ENCODE measurements at regions not wholly inside any gene's neighbourhood (a gene's known extent, or its start where the extent isn't known, plus 50 kb on each side); places are given as distances from the start of the nearest gene placed in this dataset.
A peak's percentile ranks its signal among the peaks of the same experiment; 100 is the strongest.

- ChIA-PET CTCF (ENCODE audit: low intra/inter-chr PET ratio) (no interaction called here), POLR2A (no interaction called here)
- H3K27ac ChIP-seq (ENCODE audit: extremely low read depth, low read depth, low read length) = no peak overlapping the region
- H3K4me3 ChIP-seq = no peak overlapping the region
- H3K79me2 ChIP-seq (ENCODE audit: control insufficient read depth, insufficient read depth, low read length) = no peaks in the 10 kb centered on the region
- no peak overlapping the region for H3K4me2 ChIP-seq (ENCODE audit: insufficient read depth, low read length)
- FAIRE-seq (no peak), ATAC-seq (no peak), DNase-seq (ENCODE audit: extremely low read depth in 1 of 4, low spot score in 3 of 4) (no peak)
- in situ Hi-C loops (cut with MboI) (no loop called here), intact Hi-C loops (cut with micrococcal nuclease) (no loop called here)
- WGBS (ENCODE audit: insufficient coverage, low coverage, missing lambda C conversion rate) = 3% methylated on average over 2 of the region's 2 CpGs
- no peaks in the 10 kb centered on the region for H3K4me1 ChIP-seq (replicated peaks in 1 of 2; ENCODE audit: control insufficient read depth in 2 of 2, insufficient read depth in 2 of 2, low read length in 2 of 2)
- H3K9ac ChIP-seq (ENCODE audit: insufficient read depth in 1 of 2, low read depth in 2 of 2, low read length in 2 of 2) = no peak overlapping the region
- no peak overlapping the region for H2AFZ ChIP-seq (ENCODE audit: low read depth, low read length)
- no peaks in the 10 kb centered on the region for H3K27me3 ChIP-seq (ENCODE audit: control insufficient read depth in 2 of 2, insufficient read depth in 2 of 2, low read length in 2 of 2)
- no peaks in the 10 kb centered on the region for H4K20me1 ChIP-seq (replicated peaks; ENCODE audit: control insufficient read depth, insufficient read depth, low read length)
- H3K9me3 ChIP-seq (replicated peaks; ENCODE audit: control insufficient read depth, insufficient read depth, low read depth, low read length) = no peaks in the 10 kb centered on the region
- H3K9me1 ChIP-seq (ENCODE audit: control insufficient read depth, insufficient read depth, low read length) = no peaks in the 10 kb centered on the region
- no peak for TF ChIP-seq SMAD4 (CRISPR knock-in tag; conservative IDR thresholded peaks at IDR 0.05)
- TF ChIP-seq ZNF316 (IDR thresholded peaks at IDR 0.05) = 0 out of 2 replicates have a peak, but pooled peaks have one; percentile 20
- TF ChIP-seq DNMT1 (IDR thresholded peaks at IDR 0.05) = no peak
- TF ChIP-seq MAFK (IDR thresholded peaks at IDR 0.05; ENCODE audit: low read length) = 0 out of 2 replicates have a peak, but pooled peaks have one; percentile 17
- no peaks in the 10 kb centered on the region for H3K36me3 ChIP-seq (ENCODE audit: control insufficient read depth, insufficient read depth, low read length)
- no TSS peak for BruUV-seq (replicated peaks)
These were observed 78.2 kb upstream of the GUCY1A1 start for GRCh38 chr4:155588437-155588836.

GRCh38 chr4:155587766-155588165 is 78.9 kb upstream of the GUCY1A1 start:
- FAIRE-seq = no peak
- intact Hi-C loops (cut with micrococcal nuclease) = no loop called here
- H3K4me3 ChIP-seq = no peak overlapping the region
- H3K27me3 ChIP-seq (ENCODE audit: control insufficient read depth in 2 of 2, insufficient read depth in 2 of 2, low read length in 2 of 2) = no peaks in the 10 kb centered on the region
- no peaks in the 10 kb centered on the region for H4K20me1 ChIP-seq (replicated peaks; ENCODE audit: control insufficient read depth, insufficient read depth, low read length)
- ChIA-PET POLR2A (no interaction called here), CTCF (ENCODE audit: low intra/inter-chr PET ratio) (no interaction called here)
- H3K36me3 ChIP-seq (ENCODE audit: control insufficient read depth, insufficient read depth, low read length) = no peaks in the 10 kb centered on the region
- H3K4me1 ChIP-seq (replicated peaks in 1 of 2; ENCODE audit: control insufficient read depth in 2 of 2, insufficient read depth in 2 of 2, low read length in 2 of 2) = no peaks in the 10 kb centered on the region
- no peaks in the 10 kb centered on the region for H3K9me1 ChIP-seq (ENCODE audit: control insufficient read depth, insufficient read depth, low read length)
- BruUV-seq (replicated peaks) = no TSS peak
- no peak overlapping the region for H2AFZ ChIP-seq (ENCODE audit: low read depth, low read length)
- 0% methylated on average over 3 of the region's 3 CpGs for WGBS (ENCODE audit: insufficient coverage, low coverage, missing lambda C conversion rate)
- H3K79me2 ChIP-seq (ENCODE audit: control insufficient read depth, insufficient read depth, low read length) = no peaks in the 10 kb centered on the region
- no peak overlapping the region for H3K27ac ChIP-seq (ENCODE audit: extremely low read depth, low read depth, low read length)
- in situ Hi-C loops (cut with MboI) = no loop called here
- no peaks in the 10 kb centered on the region for H3K9me3 ChIP-seq (replicated peaks; ENCODE audit: control insufficient read depth, insufficient read depth, low read depth, low read length)
- ATAC-seq = no peak
- no peak overlapping the region for H3K9ac ChIP-seq (ENCODE audit: insufficient read depth in 1 of 2, low read depth in 2 of 2, low read length in 2 of 2)
- DNase-seq (ENCODE audit: extremely low read depth in 1 of 4, low spot score in 3 of 4) = no peak
- no peak overlapping the region for H3K4me2 ChIP-seq (ENCODE audit: insufficient read depth, low read length)
- TF ChIP-seq CTCF (IDR thresholded peaks at IDR 0.05 in 2 of 3, conservative IDR thresholded peaks at IDR 0.05 in 1 of 3; ENCODE audit: insufficient read depth in 2 of 3, low read depth in 1 of 3, low read length in 3 of 3) (no peak), SNIP1 (IDR thresholded peaks at IDR 0.05; ENCODE audit: low read depth) (no peak), ZNF561 (CRISPR knock-in tag; conservative IDR thresholded peaks at IDR 0.05) (no peak), SMARCE1 (IDR thresholded peaks at IDR 0.05) (no peak), FOXP1 (CRISPR knock-in tag; IDR thresholded peaks at IDR 0.05) (no peak), NFATC3 (IDR thresholded peaks at IDR 0.05) (no peak), RCOR1 (IDR thresholded peaks at IDR 0.05; ENCODE audit: borderline replicate concordance in 1 of 2, low read depth in 2 of 2, low read length in 2 of 2) (no peak), U2AF1 (optimal IDR thresholded peaks at IDR 0.05; ENCODE audit: low read depth, low read length) (no peak), TCF7L2 (IDR thresholded peaks at IDR 0.05; ENCODE audit: low read depth, low read length) (no peak), STAT6 (CRISPR knock-in tag; IDR thresholded peaks at IDR 0.05) (no peak), ZNF347 (CRISPR knock-in tag; IDR thresholded peaks at IDR 0.05; ENCODE audit: low read depth) (no peak)

Data from K562 (cell line).